Hepatocyte (in vitro differentiated cells): ENCODE measurements at regions not wholly inside any gene's neighbourhood (a gene's known extent, or its start where the extent isn't known, plus 50 kb on each side); places are given as distances from the start of the nearest gene placed in this dataset.

Experiments
- DNase-seq: peaks from one replicate; pipeline ENCODE4 v3.0.0-alpha.2; 2016; ENCODE audit warnings: low spot score
- H2AFZ ChIP-seq: fragments of 200-600 bp; sonication (generic); 2 replicates; pipeline ENCODE4 v1.6.0; 2016; ENCODE audit warnings: antibody characterized with exemption, mild to moderate bottlenecking
- H3K27ac ChIP-seq: fragments of 200-600 bp; sonication (generic); 2 replicates; pipeline ENCODE4 v1.5.1; 2016; ENCODE audit warnings: mild to moderate bottlenecking
- H3K27me3 ChIP-seq: fragments of 200-600 bp; sonication (generic); 2 replicates; pipeline ENCODE4 v1.6.1; 2016
- H3K36me3 ChIP-seq: fragments of 200-600 bp; sonication (generic); replicated peaks from 2 replicates; pipeline ENCODE4 v1.5.1; 2016; ENCODE audit warnings: low read depth; ENCODE audit not compliant: insufficient read depth
- H3K4me1 ChIP-seq: fragments of 200-600 bp; sonication (generic); 2 replicates; pipeline ENCODE4 v1.5.1; 2016; ENCODE audit warnings: mild to moderate bottlenecking, moderate library complexity; ENCODE audit not compliant: insufficient read depth
- H3K4me2 ChIP-seq: fragments of 200-600 bp; sonication (generic); 2 replicates; pipeline ENCODE4 v1.6.0; 2016
- H3K4me3 ChIP-seq: fragments of 200-600 bp; sonication (generic); 2 replicates; pipeline ENCODE4 v1.5.1; 2016; ENCODE audit warnings: mild to moderate bottlenecking
- H3K79me2 ChIP-seq: fragments of 200-600 bp; sonication (generic); 2 replicates; pipeline ENCODE4 v1.6.0; 2017; ENCODE audit warnings: mild to moderate bottlenecking
- H3K9me2 ChIP-seq: fragments of 200-600 bp; sonication (generic); replicated peaks from 2 replicates; pipeline ENCODE4 v1.6.0; 2017; ENCODE audit warnings: mild to moderate bottlenecking; ENCODE audit not compliant: insufficient read depth
- H3K9me3 ChIP-seq: fragments of 200-600 bp; sonication (generic); 2 replicates; pipeline ENCODE4 v1.5.1; 2016; ENCODE audit warnings: low read depth, mild to moderate bottlenecking
- H4K20me1 ChIP-seq: fragments of 200-600 bp; sonication (generic); 2 replicates; pipeline ENCODE4 v1.6.0; 2016; ENCODE audit warnings: mild to moderate bottlenecking; ENCODE audit not compliant: insufficient read depth, poor library complexity, severe bottlenecking
- EZH2 ChIP-seq: fragments of 200-600 bp; sonication (generic); IDR thresholded peaks from 2 replicates; pipeline ENCODE4 v1.6.1; 2016; ENCODE audit warnings: antibody characterized with exemption, mild to moderate bottlenecking, borderline replicate concordance
- EZH2phosphoT487 ChIP-seq: fragments of 200-600 bp; sonication (generic); IDR thresholded peaks from one replicate; pipeline ENCODE4 v1.6.1; 2018; ENCODE audit warnings: antibody characterized with exemption, mild to moderate bottlenecking, low read depth, moderate library complexity; ENCODE audit not compliant: unreplicated experiment, severe bottlenecking
- WGBS: methylation state at CpG from one replicate; pipeline ENCODE4 v1.1.6; 2016; ENCODE audit warnings: low lambda C conversion rate; ENCODE audit errors: missing lambda C conversion rate; 5-methylcytosine and 5-hydroxymethylcytosine counted together
- TF ChIP-seq, protein P1 (sequence below): fragments of 200-600 bp; sonication (generic); IDR thresholded peaks from 2 replicates; pipeline ENCODE4 v1.5.1; 2016; ENCODE audit warnings: antibody characterized with exemption, mild to moderate bottlenecking; ENCODE audit not compliant: poor library complexity

GRCh38 chr14:46250113-46250703 lies 401.4 kb downstream of the RPL10L start:
- H3K27me3 ChIP-seq = no peaks in the 10 kb centered on the region
- no peak overlapping the region for H2AFZ ChIP-seq
- H3K9me2 ChIP-seq = no peaks in the 10 kb centered on the region
- no peak overlapping the region for H3K4me2 ChIP-seq
- H3K36me3 ChIP-seq = no peaks in the 10 kb centered on the region
- no peaks in the 10 kb centered on the region for H3K4me1 ChIP-seq
- H3K4me3 ChIP-seq = no peak overlapping the region
- no peaks in the 10 kb centered on the region for H3K79me2 ChIP-seq
- peak; percentile 31 for DNase-seq
- TF ChIP-seq, protein P1, sequence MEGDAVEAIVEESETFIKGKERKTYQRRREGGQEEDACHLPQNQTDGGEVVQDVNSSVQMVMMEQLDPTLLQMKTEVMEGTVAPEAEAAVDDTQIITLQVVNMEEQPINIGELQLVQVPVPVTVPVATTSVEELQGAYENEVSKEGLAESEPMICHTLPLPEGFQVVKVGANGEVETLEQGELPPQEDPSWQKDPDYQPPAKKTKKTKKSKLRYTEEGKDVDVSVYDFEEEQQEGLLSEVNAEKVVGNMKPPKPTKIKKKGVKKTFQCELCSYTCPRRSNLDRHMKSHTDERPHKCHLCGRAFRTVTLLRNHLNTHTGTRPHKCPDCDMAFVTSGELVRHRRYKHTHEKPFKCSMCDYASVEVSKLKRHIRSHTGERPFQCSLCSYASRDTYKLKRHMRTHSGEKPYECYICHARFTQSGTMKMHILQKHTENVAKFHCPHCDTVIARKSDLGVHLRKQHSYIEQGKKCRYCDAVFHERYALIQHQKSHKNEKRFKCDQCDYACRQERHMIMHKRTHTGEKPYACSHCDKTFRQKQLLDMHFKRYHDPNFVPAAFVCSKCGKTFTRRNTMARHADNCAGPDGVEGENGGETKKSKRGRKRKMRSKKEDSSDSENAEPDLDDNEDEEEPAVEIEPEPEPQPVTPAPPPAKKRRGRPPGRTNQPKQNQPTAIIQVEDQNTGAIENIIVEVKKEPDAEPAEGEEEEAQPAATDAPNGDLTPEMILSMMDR = peak; percentile 84
- TF ChIP-seq EZH2 = no peak
- H4K20me1 ChIP-seq = no peaks in the 10 kb centered on the region
- H3K27ac ChIP-seq = no peak overlapping the region
- H3K9me3 ChIP-seq = no peaks in the 10 kb centered on the region

GRCh38 chr14:46248001-46248630 lies 403.5 kb downstream of the RPL10L start:
- TF ChIP-seq, protein P1 = no peak
- TF ChIP-seq EZH2phosphoT487 (no peak), EZH2 (no peak)
- H3K79me2 ChIP-seq = no peaks in the 10 kb centered on the region
- WGBS = 52% methylated on average over 1 of the region's 1 CpG
- H4K20me1 ChIP-seq = no peaks in the 10 kb centered on the region
- no peak overlapping the region for H3K4me2 ChIP-seq
- no peak overlapping the region for H3K4me3 ChIP-seq
- no peak for DNase-seq
- no peak overlapping the region for H2AFZ ChIP-seq
- no peak overlapping the region for H3K27ac ChIP-seq
- no peaks in the 10 kb centered on the region for H3K36me3 ChIP-seq
- no peaks in the 10 kb centered on the region for H3K27me3 ChIP-seq
- no peaks in the 10 kb centered on the region for H3K9me3 ChIP-seq
- H3K4me1 ChIP-seq = no peaks in the 10 kb centered on the region
- no peaks in the 10 kb centered on the region for H3K9me2 ChIP-seq

GRCh38 chr14:46245276-46245675 lies 406.3 kb downstream of the RPL10L start:
- H3K27ac ChIP-seq = no peak overlapping the region
- no peaks in the 10 kb centered on the region for H3K4me1 ChIP-seq
- no peaks in the 10 kb centered on the region for H3K9me2 ChIP-seq
- 91% methylated on average over 2 of the region's 2 CpGs for WGBS
- H2AFZ ChIP-seq = no peak overlapping the region
- H3K9me3 ChIP-seq = no peaks in the 10 kb centered on the region
- no peaks in the 10 kb centered on the region for H3K79me2 ChIP-seq
- TF ChIP-seq EZH2 (no peak), EZH2phosphoT487 (no peak)
- TF ChIP-seq, protein P1 = no peak
- no peaks in the 10 kb centered on the region for H3K36me3 ChIP-seq
- H3K4me3 ChIP-seq = no peak overlapping the region
- no peaks in the 10 kb centered on the region for H4K20me1 ChIP-seq
- no peaks in the 10 kb centered on the region for H3K27me3 ChIP-seq
- H3K4me2 ChIP-seq = no peak overlapping the region
- DNase-seq = no peak
